22Rv1 (cell line): ENCODE measurements at regions not wholly inside any gene's neighbourhood (a gene's known extent, or its start where the extent isn't known, plus 50 kb on each side); places are given as distances from the start of the nearest gene placed in this dataset.

Experiments used
- H3K27ac ChIP-seq: fragments of 450-650 bp; 2 replicates; pipeline ENCODE4 v1.5.1; 2017
- CTCF ChIP-seq: fragments of 450-650 bp; IDR thresholded peaks from 2 replicates; pipeline ENCODE4 v1.5.1; 2017; ENCODE audit warnings: mild to moderate bottlenecking
- ZFX ChIP-seq: fragments of 450-650 bp; IDR thresholded peaks from 2 replicates; pipeline ENCODE4 v1.6.1; 2017; ENCODE audit warnings: antibody characterized with exemption, borderline replicate concordance

GRCh38 chr20:22462975-22463914 lies 121.1 kb downstream of the FOXA2 start:
- TF ChIP-seq CTCF (no peak), ZFX (no peak)
- H3K27ac ChIP-seq = no peak overlapping the region

- no peak overlapping the region for H3K27ac ChIP-seq
- TF ChIP-seq ZFX (no peak), CTCF (no peak)
These were observed 123.6 kb downstream of the FOXA2 start for GRCh38 chr20:22460803-22461202.

GRCh38 chr20:22460231-22460630 lies 124.1 kb downstream of the FOXA2 start:
- no peak overlapping the region for H3K27ac ChIP-seq
- TF ChIP-seq CTCF = no peak
- TF ChIP-seq ZFX = no peak

- H3K27ac ChIP-seq = no peak overlapping the region
These were observed 124.6 kb downstream of the FOXA2 start for GRCh38 chr20:22459754-22460153.

GRCh38 chr20:22456109-22456508 lies 128.3 kb downstream of the FOXA2 start:
- H3K27ac ChIP-seq = no peak overlapping the region
- TF ChIP-seq ZFX (no peak), CTCF (no peak)

More at GRCh38 chr20:22459754-22460153, 124.6 kb downstream of the FOXA2 start:
- no peak for TF ChIP-seq ZFX
- no peak for TF ChIP-seq CTCF

GRCh38 chr20:22455259-22455658 lies 129.1 kb downstream of the FOXA2 start:
- TF ChIP-seq ZFX (no peak), CTCF (no peak)
- H3K27ac ChIP-seq = no peak overlapping the region
